ENCODE measurements at regions not wholly inside any gene's neighbourhood (a gene's known extent, or its start where the extent isn't known, plus 50 kb on each side); places are given as distances from the start of the nearest gene placed in this dataset.

DNA sequence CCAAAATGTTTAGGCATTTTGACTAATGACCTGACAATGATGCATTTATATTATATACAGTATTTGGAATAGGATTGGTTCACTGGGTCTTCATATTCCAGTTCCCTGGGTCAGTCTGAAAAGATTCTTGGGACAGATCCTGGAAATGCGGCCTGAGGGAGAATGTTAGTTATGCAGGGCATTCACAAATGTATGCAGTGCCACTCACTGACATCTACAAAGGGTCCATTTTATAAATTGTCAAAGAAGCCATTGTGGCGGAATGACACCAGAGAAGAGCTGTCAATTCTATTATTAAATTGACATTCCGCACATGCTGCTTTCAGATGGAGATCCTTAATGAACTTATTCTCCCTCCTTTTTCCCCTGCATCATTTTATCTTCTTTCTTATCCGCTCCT lies 176.6 kb downstream of the VGLL3 start:
- H3K4me3 ChIP-seq (ENCODE audit: insufficient read depth, low read depth, low read length), result no peak overlapping the region
- H2AFZ ChIP-seq (replicated peaks; ENCODE audit: low read length, poor library complexity), result no peak overlapping the region
- H4K8ac ChIP-seq (ENCODE audit: low read depth in 2 of 2, low read length in 2 of 2), result no peak overlapping the region
- no peak overlapping the region for H3K4me2 ChIP-seq (ENCODE audit: low read depth, low read length)
- no TSS peak for BruUV-seq (replicated peaks)
- in situ Hi-C loops (cut with MboI; ENCODE audit: low sequenced_read_pairs), result no loop called here
- no peak overlapping the region for H3K9ac ChIP-seq (ENCODE audit: low read depth, low read length)
- H3K4ac ChIP-seq (ENCODE audit: low read depth, low read length), result no peak overlapping the region
- ATAC-seq (ENCODE audit: low read depth) (0 out of 2 replicates have a peak, but pooled peaks have one; percentile 17), DNase-seq (no peak)
- H4K20me1 ChIP-seq (ENCODE audit: insufficient read depth, low read length), result no peaks in the 10 kb centered on the region
- H2BK20ac ChIP-seq (ENCODE audit: low read depth, low read length), result no peak overlapping the region
- H2BK5ac ChIP-seq (ENCODE audit: low read depth, low read length, poor library complexity, severe bottlenecking), result no peak overlapping the region
- dilution Hi-C loops (cut with HindIII; ENCODE audit: low sequenced_read_pairs, unreplicated experiment), result no loop called here
- peak overlapping the region; percentile 76; the same call in 1 of the 2 replicates for H3K18ac ChIP-seq (ENCODE audit: low read depth, low read length)
- intact Hi-C loops (cut with micrococcal nuclease), result no loop called here
- H4K5ac ChIP-seq (ENCODE audit: low read depth, low read length), result no peak overlapping the region; the same call in 1 of the 2 replicates
- H3K27me3 ChIP-seq (ENCODE audit: control insufficient read depth, insufficient read depth, low read length), result no peaks in the 10 kb centered on the region
- H3K14ac ChIP-seq (replicated peaks; ENCODE audit: low read depth, low read length), result no peak overlapping the region
- H4K91ac ChIP-seq (ENCODE audit: insufficient read depth, low read depth, low read length), result no peak overlapping the region
- TF ChIP-seq CEBPB (IDR thresholded peaks at IDR 0.05; ENCODE audit: low read depth, low read length), result no peak
- no peak for TF ChIP-seq MXI1 (IDR thresholded peaks at IDR 0.05; ENCODE audit: borderline replicate concordance, low read depth, low read length)
- TF ChIP-seq CHD1 (IDR thresholded peaks at IDR 0.05; ENCODE audit: low read depth, low read length), result no peak
- no peak for TF ChIP-seq NFE2L2 (IDR thresholded peaks at IDR 0.05; ENCODE audit: low read depth, low read length)
- TF ChIP-seq RAD21 (IDR thresholded peaks at IDR 0.05; ENCODE audit: low read length), result no peak
- no peak for TF ChIP-seq BHLHE40 (IDR thresholded peaks at IDR 0.05; ENCODE audit: low read depth, low read length)
- TF ChIP-seq RFX5 (IDR thresholded peaks at IDR 0.05; ENCODE audit: low read depth, low read length), result no peak
- TF ChIP-seq, protein P1, sequence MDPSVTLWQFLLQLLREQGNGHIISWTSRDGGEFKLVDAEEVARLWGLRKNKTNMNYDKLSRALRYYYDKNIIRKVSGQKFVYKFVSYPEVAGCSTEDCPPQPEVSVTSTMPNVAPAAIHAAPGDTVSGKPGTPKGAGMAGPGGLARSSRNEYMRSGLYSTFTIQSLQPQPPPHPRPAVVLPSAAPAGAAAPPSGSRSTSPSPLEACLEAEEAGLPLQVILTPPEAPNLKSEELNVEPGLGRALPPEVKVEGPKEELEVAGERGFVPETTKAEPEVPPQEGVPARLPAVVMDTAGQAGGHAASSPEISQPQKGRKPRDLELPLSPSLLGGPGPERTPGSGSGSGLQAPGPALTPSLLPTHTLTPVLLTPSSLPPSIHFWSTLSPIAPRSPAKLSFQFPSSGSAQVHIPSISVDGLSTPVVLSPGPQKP (IDR thresholded peaks at IDR 0.05; ENCODE audit: borderline replicate concordance, low read depth, low read length), result no peak
- TF ChIP-seq FOS (IDR thresholded peaks at IDR 0.05; ENCODE audit: low read depth, low read length), result no peak
- TF ChIP-seq RCOR1 (IDR thresholded peaks at IDR 0.05; ENCODE audit: insufficient replicate concordance, low read length), result no peak
- TF ChIP-seq, protein P2, sequence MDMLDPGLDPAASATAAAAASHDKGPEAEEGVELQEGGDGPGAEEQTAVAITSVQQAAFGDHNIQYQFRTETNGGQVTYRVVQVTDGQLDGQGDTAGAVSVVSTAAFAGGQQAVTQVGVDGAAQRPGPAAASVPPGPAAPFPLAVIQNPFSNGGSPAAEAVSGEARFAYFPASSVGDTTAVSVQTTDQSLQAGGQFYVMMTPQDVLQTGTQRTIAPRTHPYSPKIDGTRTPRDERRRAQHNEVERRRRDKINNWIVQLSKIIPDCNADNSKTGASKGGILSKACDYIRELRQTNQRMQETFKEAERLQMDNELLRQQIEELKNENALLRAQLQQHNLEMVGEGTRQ (IDR thresholded peaks at IDR 0.05; ENCODE audit: low read depth, low read length), result no peak
- TF ChIP-seq MAFK (IDR thresholded peaks at IDR 0.05; ENCODE audit: low read depth, low read length), result no peak
- TF ChIP-seq MAZ (IDR thresholded peaks at IDR 0.05; ENCODE audit: borderline replicate concordance, low read depth, low read length), result no peak
- TF ChIP-seq SMC3 (IDR thresholded peaks at IDR 0.05; ENCODE audit: low read depth, low read length), result no peak
- H3K9me3 ChIP-seq (ENCODE audit: control insufficient read depth, insufficient read depth, low read length), result no peaks in the 10 kb centered on the region
- no peak overlapping the region for H3K23ac ChIP-seq (ENCODE audit: low read depth, low read length)
- H3K9me1 ChIP-seq (ENCODE audit: insufficient read depth, low read length), result 0 out of 2 replicates have a peak, but pooled peaks cover 3% of the 10 kb centered on the region
- WGBS, 2 experiments (ENCODE audit: extremely low coverage in 2 of 2, insufficient read length in 1 of 2), result no CpG with 5 or more reads among the region's 4 CpGs
- peak overlapping the region; percentile 35; the same call in 1 of the 2 replicates for H2BK120ac ChIP-seq (ENCODE audit: low read depth, low read length)
- no peaks in the 10 kb centered on the region for H3K36me3 ChIP-seq (ENCODE audit: control insufficient read depth, insufficient read depth, low read length)
- no peak overlapping the region for H2AK5ac ChIP-seq (ENCODE audit: low read depth, low read length)
- no peak overlapping the region for H3K27ac ChIP-seq (ENCODE audit: insufficient read depth, low read length)
- H3K79me1 ChIP-seq (ENCODE audit: low read depth in 1 of 2, low read length in 2 of 2), result no peaks in the 10 kb centered on the region
- CTCF ChIA-PET, result interaction anchor here (1.2 kb wide), 1 partner anchor 9 kb away, joined by 3 read pairs; no protein-coding TSS in a partner anchor
- POLR2A ChIA-PET (ENCODE audit: unreplicated experiment), result no interaction called here
- no peak overlapping the region for H2AK9ac ChIP-seq (replicated peaks; ENCODE audit: low read depth, low read length, poor library complexity)
- no peak overlapping the region for H2BK15ac ChIP-seq (ENCODE audit: low read depth, low read length)
- peaks cover 4% of the 10 kb centered on the region for H3K4me1 ChIP-seq (ENCODE audit: control insufficient read depth, insufficient read depth, low read length)
- no peak overlapping the region for H3K56ac ChIP-seq (ENCODE audit: extremely low read depth, insufficient read depth, low read length)
